Body of pancreas (tissue), 4 donors: ENCODE measurements at regions not wholly inside any gene's neighbourhood (a gene's known extent, or its start where the extent isn't known, plus 50 kb on each side); places are given as distances from the start of the nearest gene placed in this dataset.

Source experiments
- ATAC-seq: fragments of 150-250 bp; one replicate; pipeline ENCODE4 v1.9.1; 2016
- DNase-seq, 4 donors: peaks; one replicate each; pipeline ENCODE4 v3.0.0-alpha.2; 2019
- H3K27ac ChIP-seq, 4 donors: fragments of 200-600 bp; sonication (generic); 1 replicate in 3 of 4; 2 replicates in 1 of 4; pipeline versions ENCODE4 v1.5.1 to v1.6.1; 2016 to 2019; ENCODE audit warnings: mild to moderate bottlenecking in 1 of 4, mixed read lengths in 1 of 4, moderate library complexity in 1 of 4
- H3K27me3 ChIP-seq, 2 donors: fragments of 200-600 bp; sonication (generic); one replicate each; pipeline ENCODE4 v1.6.0; 2016; ENCODE audit warnings: mild to moderate bottlenecking in 1 of 2
- H3K36me3 ChIP-seq, 2 donors: fragments of 200-600 bp; sonication (generic); replicated peaks in 1 of 2; 2 replicates each; pipeline ENCODE4 v1.5.1; 2016; ENCODE audit warnings: low read depth in 2 of 2; ENCODE audit not compliant: insufficient read depth in 1 of 2
- H3K4me1 ChIP-seq: fragments of 200-600 bp; sonication (generic); one replicate; pipeline ENCODE4 v1.6.0; 2016
- H3K4me3 ChIP-seq, 2 donors: fragments of 200-600 bp; sonication (generic); 1 replicate in 1 of 2; 2 replicates in 1 of 2; pipeline ENCODE4 v1.5.1; 2016 to 2019
- H3K9me3 ChIP-seq, 3 donors: fragments of 200-600 bp; sonication (generic); 1 replicate in 2 of 3; 2 replicates in 1 of 3; pipeline ENCODE4 v1.5.1; 2016
- POLR2A ChIP-seq, 3 donors: fragments of 450-650 bp; IDR thresholded peaks; one replicate each; pipeline ENCODE4 v1.6.1; 2016; ENCODE audit warnings: antibody characterized with exemption in 3 of 3, mild to moderate bottlenecking in 2 of 3
- WGBS, 2 donors: methylation state at CpG; one replicate each; pipeline ENCODE4 v1.1.5; 2017; 5-methylcytosine and 5-hydroxymethylcytosine counted together
- intact Hi-C: fragments of 100-400 bp; cut with DNase I; formaldehyde crosslinking; loops from one replicate; pipeline ENCODE4 v1.15.1; 2023
- TF ChIP-seq, protein P1 (sequence below), 7 experiments: fragments of 450-650 bp in 4 of 7; fragments of 200-600 bp in 3 of 7; sonication (generic) in 3 of 7; IDR thresholded peaks; one replicate each; pipeline ENCODE4 v1.5.1; 2016 to 2019; ENCODE audit warnings: antibody characterized with exemption in 7 of 7

DNA sequence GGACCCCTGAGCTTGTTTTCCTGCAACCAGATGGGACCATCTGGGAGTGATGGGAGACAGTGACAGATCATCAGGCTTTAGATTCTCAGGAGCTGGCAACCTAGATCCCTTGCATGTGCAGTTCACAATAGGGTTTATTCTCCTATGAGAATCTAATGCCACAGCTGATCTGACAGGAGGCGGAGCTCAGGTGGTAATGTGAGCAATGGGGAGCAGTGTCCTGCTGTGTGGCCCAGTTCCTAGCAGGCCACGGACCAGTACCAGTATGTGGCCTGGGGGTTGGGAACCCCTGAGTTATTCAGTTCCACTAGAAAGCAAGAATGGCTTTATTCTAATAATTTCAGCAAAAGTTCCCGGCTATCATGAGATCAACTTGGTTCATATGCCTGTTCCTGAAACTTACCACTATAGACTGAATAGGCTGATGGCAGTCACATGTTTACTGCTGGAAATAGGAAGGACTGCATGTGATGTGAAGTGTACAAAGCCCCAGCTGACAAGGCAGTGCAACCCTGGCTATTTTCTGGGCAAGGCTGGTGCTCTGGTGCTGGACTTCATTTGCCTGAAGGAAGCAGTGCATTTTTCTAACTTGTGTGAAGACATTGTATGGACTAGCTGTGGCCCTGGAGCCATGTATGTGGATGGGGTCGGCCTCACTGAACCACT lies 107.2 kb downstream of the SPRY1 start:
- TF ChIP-seq POLR2A (IDR thresholded peaks at IDR 0.05) = no peak
- intact Hi-C loops = no loop called here
- H3K36me3 ChIP-seq = no peaks in the 10 kb centered on the region
- no peak overlapping the region for H3K27ac ChIP-seq
- peak in 1 of 4 donors; percentile 26 for DNase-seq
- no peaks in the 10 kb centered on the region for H3K9me3 ChIP-seq
- H3K4me3 ChIP-seq = no peak overlapping the region
- ATAC-seq = no peak
- 88 to 91% methylated on average over 4 of the region's 4 CpGs for WGBS, 2 donors
- no peaks in the 10 kb centered on the region for H3K27me3 ChIP-seq
- peaks cover 10% of the 10 kb centered on the region for H3K4me1 ChIP-seq

DNA sequence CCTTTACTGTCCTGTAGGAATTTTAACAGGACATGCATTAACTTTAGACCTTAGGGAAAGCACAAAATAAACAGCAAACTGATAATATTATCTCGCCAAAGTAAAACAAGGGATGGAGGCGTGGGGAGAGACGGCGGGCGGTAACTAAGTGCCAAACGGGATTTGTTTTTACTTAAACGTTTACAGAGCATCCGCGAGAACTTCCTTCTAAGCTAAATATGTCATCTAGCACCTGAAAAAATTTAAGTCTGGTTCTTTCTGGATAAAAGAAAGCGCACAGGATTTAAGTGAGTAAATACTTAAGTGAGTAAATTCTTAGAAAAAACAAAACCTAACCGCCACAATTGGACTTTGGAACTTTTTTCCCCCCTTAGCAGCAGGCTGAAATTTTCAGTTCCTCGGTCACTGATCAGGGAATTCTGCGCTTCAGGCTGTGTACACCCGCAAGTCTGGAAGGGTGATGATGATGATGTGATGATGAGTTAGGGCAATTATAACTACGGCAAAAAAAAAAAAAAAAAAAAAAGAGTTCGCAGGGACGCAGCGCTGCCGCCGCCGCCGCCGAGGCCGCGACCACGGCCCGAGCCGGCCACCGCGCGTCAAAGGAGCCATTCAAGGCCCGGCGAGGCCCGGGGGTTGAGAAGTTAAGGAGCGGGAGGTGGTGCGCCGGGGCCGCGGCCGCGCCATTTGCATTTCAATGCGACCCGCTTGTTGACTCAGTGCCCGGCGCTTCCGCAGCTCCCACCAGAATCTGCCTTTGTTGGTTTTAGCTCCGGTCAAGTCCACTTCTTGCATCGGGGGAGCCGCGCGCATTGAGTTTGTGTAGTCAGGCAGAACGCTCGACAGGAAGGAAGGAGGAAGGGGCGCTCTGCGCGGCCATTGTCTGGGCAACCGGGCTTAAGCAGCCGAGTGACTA lies 108.8 kb downstream of the SPRY1 start:
- H3K27ac ChIP-seq = peak overlapping the region in 3 of 4 donors; percentile 51 to 71 (median 60)
- 1 to 3% methylated on average over 52 to 58 of the region's 58 CpGs for WGBS, 2 donors
- intact Hi-C loops = no loop called here
- peaks cover 10% of the 10 kb centered on the region for H3K4me1 ChIP-seq
- H3K36me3 ChIP-seq = no peaks in the 10 kb centered on the region
- H3K4me3 ChIP-seq = peak overlapping the region in 1 of 2 donors; percentile 20
- DNase-seq (peak; percentile 57 to 73 (median 60)), ATAC-seq (peak; percentile 84)
- TF ChIP-seq, protein P1, sequence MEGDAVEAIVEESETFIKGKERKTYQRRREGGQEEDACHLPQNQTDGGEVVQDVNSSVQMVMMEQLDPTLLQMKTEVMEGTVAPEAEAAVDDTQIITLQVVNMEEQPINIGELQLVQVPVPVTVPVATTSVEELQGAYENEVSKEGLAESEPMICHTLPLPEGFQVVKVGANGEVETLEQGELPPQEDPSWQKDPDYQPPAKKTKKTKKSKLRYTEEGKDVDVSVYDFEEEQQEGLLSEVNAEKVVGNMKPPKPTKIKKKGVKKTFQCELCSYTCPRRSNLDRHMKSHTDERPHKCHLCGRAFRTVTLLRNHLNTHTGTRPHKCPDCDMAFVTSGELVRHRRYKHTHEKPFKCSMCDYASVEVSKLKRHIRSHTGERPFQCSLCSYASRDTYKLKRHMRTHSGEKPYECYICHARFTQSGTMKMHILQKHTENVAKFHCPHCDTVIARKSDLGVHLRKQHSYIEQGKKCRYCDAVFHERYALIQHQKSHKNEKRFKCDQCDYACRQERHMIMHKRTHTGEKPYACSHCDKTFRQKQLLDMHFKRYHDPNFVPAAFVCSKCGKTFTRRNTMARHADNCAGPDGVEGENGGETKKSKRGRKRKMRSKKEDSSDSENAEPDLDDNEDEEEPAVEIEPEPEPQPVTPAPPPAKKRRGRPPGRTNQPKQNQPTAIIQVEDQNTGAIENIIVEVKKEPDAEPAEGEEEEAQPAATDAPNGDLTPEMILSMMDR (IDR thresholded peaks at IDR 0.05) = no peak
- peak in 2 of 3 donors; percentile 49 to 58 for TF ChIP-seq POLR2A (IDR thresholded peaks at IDR 0.05)
- H3K9me3 ChIP-seq = no peaks in the 10 kb centered on the region
- no peaks in the 10 kb centered on the region for H3K27me3 ChIP-seq

DNA sequence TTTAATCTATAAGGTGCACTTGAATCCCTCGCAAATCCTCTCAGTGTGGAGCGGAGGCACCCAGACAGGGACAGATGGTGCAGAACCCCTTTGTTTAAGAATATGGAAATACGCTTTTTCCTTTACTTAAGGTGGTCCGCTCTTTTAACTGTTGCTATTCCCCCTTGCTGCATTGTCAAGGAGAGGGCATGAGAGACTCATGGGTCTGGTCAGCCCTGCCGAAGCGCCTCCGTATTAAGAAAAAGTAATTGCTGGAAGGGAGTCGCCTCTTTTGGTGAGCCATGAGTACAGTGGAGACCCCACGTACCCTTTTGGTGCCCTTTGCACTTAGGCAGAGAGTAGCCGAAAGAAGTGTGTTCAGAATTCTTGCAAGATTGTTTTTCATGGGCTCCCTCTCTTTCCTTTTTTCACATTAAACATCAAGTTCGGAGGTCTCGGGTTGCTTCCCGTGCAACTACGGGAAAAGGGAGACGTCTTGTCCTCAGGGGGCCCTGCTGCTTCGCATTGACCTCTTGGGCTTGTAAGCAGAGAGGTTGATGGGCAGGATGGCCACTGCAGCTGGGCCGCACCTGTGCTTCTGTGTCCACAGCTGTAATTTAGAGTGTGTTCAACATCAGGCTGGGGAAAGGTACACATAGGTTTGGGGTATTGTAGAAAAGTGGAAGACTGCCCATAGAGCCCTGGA lies 109.6 kb downstream of the SPRY1 start:
- no peaks in the 10 kb centered on the region for H3K36me3 ChIP-seq
- peak overlapping the region in 1 of 2 donors; percentile 20 for H3K4me3 ChIP-seq
- DNase-seq = no peak
- intact Hi-C loops = no loop called here
- H3K27me3 ChIP-seq = no peaks in the 10 kb centered on the region
- no peak for ATAC-seq
- 62 to 66% methylated on average over 17 of the region's 17 CpGs for WGBS, 2 donors
- H3K9me3 ChIP-seq = no peaks in the 10 kb centered on the region
- H3K27ac ChIP-seq = peak overlapping the region in 3 of 4 donors; percentile 51 to 71 (median 60)
- TF ChIP-seq POLR2A (IDR thresholded peaks at IDR 0.05) = no peak
- TF ChIP-seq, protein P1 (IDR thresholded peaks at IDR 0.05) = no peak
- H3K4me1 ChIP-seq = peaks cover 10% of the 10 kb centered on the region

DNA sequence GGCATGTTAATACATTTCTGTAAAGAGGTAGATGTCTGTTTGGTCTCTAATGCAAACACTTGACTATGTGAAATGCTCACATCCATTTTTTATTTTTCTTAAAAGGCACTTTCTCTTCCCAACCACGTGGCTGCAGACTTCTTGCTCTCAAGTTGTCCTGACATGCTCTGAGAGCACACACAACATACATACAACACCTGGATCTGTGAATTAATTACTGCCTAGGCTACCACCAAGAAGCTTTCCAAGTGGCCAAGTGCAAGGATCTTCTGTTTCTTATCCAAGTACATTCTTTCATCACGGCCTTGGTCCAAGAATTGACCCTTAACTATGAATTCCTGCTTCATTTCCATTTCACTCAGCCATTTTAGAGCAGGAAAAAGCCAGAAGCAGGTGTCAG lies 110.8 kb downstream of the SPRY1 start:
- ATAC-seq (no peak), DNase-seq (no peak)
- WGBS, 2 donors = 59 to 65% methylated on average over 2 of the region's 2 CpGs
- Histone ChIP-seq H3K27me3 (no peaks in the 10 kb centered on the region), H3K36me3 (no peaks in the 10 kb centered on the region), H3K4me1 (peaks cover 10% of the 10 kb centered on the region), H3K9me3 (no peaks in the 10 kb centered on the region), H3K27ac (no peak overlapping the region), H3K4me3 (no peak overlapping the region)
- TF ChIP-seq, protein P1 (IDR thresholded peaks at IDR 0.05) = no peak
- TF ChIP-seq POLR2A (IDR thresholded peaks at IDR 0.05) = no peak
- intact Hi-C loops = no loop called here

DNA sequence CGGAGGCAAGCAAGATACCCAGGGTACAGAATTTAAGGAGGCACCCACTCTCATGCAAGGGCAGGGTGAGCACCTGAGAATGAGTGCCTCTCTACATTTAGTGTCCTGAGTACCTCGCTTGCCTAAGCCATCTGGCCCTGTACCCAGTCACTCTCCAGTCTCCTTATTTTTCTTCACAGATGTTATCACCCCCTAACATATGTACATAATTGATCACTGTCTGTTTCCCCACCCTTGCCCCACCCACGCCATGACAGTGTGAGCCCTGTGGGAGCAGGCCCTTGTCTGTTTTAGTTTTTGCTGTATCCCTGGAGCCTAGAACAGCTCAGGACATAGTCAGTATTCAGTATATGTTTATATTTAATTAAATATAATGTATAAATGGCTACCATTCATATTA lies 113.6 kb downstream of the SPRY1 start:
- intact Hi-C loops = no loop called here
- WGBS, 2 donors = 90 to 92% methylated on average over 3 of the region's 3 CpGs
- TF ChIP-seq, protein P1 (IDR thresholded peaks at IDR 0.05) = no peak
- TF ChIP-seq POLR2A (IDR thresholded peaks at IDR 0.05) = no peak

More for the DNA sequence above, 113.6 kb downstream of the SPRY1 start:
- H3K9me3 ChIP-seq = no peaks in the 10 kb centered on the region
- H3K27ac ChIP-seq = no peak overlapping the region
- H3K27me3 ChIP-seq = no peaks in the 10 kb centered on the region
- H3K4me1 ChIP-seq = peaks cover 3% of the 10 kb centered on the region
- no peak overlapping the region for H3K4me3 ChIP-seq
- DNase-seq = no peak
- no peak for ATAC-seq
- no peaks in the 10 kb centered on the region for H3K36me3 ChIP-seq
